GM18909 (cell line): ENCODE measurements at regions not wholly inside any gene's neighbourhood (a gene's known extent, or its start where the extent isn't known, plus 50 kb on each side); places are given as distances from the start of the nearest gene placed in this dataset.

Experiments
- ATAC-seq: cut with Tn5 transposase; IDR thresholded peaks from one replicate; pipeline ENCODE4 v1.9.1; 2021; ENCODE audit warnings: mild to moderate bottlenecking; ENCODE audit not compliant: unreplicated experiment, poor library complexity

- ATAC-seq: no peak
These were observed 1315.7 kb upstream of the ZEB2 start for GRCh38 chr2:145835665-145836064.

GRCh38 chr2:145832681-145833080 is 1312.8 kb upstream of the ZEB2 start:
- no peak for ATAC-seq

- ATAC-seq: no peak
These were observed 1310.0 kb upstream of the ZEB2 start for GRCh38 chr2:145829931-145830330.

GRCh38 chr2:145827235-145827634 is 1307.3 kb upstream of the ZEB2 start:
- ATAC-seq: no peak

GRCh38 chr2:145824384-145824783 is 1304.5 kb upstream of the ZEB2 start:
- no peak for ATAC-seq

GRCh38 chr2:145822892-145823534 is 1303.1 kb upstream of the ZEB2 start:
- no peak for ATAC-seq

- ATAC-seq: no peak
These were observed 1300.7 kb upstream of the ZEB2 start for GRCh38 chr2:145820651-145821050.

- ATAC-seq: no peak
These were observed 1299.1 kb upstream of the ZEB2 start for GRCh38 chr2:145818890-145819504.

- ATAC-seq: no peak
These were observed 1296.0 kb upstream of the ZEB2 start for GRCh38 chr2:145815933-145816332.

- no peak for ATAC-seq
These were observed 1293.6 kb upstream of the ZEB2 start for GRCh38 chr2:145813481-145813880.

- no peak for ATAC-seq
These were observed 1292.2 kb upstream of the ZEB2 start for GRCh38 chr2:145812165-145812554.

- ATAC-seq: no peak
These were observed 1291.6 kb upstream of the ZEB2 start for GRCh38 chr2:145811276-145812164.

GRCh38 chr2:145807968-145808367 is 1288.0 kb upstream of the ZEB2 start:
- no peak for ATAC-seq

- ATAC-seq: no peak
These were observed 1287.6 kb upstream of the ZEB2 start for GRCh38 chr2:145807554-145807953.

- no peak for ATAC-seq
These were observed 1286.6 kb upstream of the ZEB2 start for GRCh38 chr2:145806546-145806945.

GRCh38 chr2:145802133-145802532 is 1282.2 kb upstream of the ZEB2 start:
- ATAC-seq: no peak

- no peak for ATAC-seq
These were observed 1281.3 kb upstream of the ZEB2 start for GRCh38 chr2:145801210-145801609.

- peak; percentile 45 for ATAC-seq
These were observed 1280.5 kb upstream of the ZEB2 start for GRCh38 chr2:145800151-145801091.

GRCh38 chr2:145799595-145800108 is 1279.7 kb upstream of the ZEB2 start:
- no peak for ATAC-seq

- ATAC-seq: no peak
These were observed 1278.5 kb upstream of the ZEB2 start for GRCh38 chr2:145798419-145798818.
